Coronary artery (tissue), 2 donors: ENCODE measurements at regions not wholly inside any gene's neighbourhood (a gene's known extent, or its start where the extent isn't known, plus 50 kb on each side); places are given as distances from the start of the nearest gene placed in this dataset.

Experiments
- DNase-seq: peaks from one replicate; pipeline ENCODE4 v3.0.0-alpha.2; 2017; ENCODE audit warnings: low spot score
- H3K27ac ChIP-seq, 2 donors: fragments of 200-600 bp; sonication (generic); one replicate each; pipeline ENCODE4 v1.5.1; 2016 to 2019
- H3K4me3 ChIP-seq: fragments of 200-600 bp; sonication (generic); 2 replicates; pipeline ENCODE4 v1.5.1; 2016; ENCODE audit warnings: mild to moderate bottlenecking, moderate library complexity
- TF ChIP-seq, protein P1 (sequence below): fragments of 200-600 bp; sonication (generic); IDR thresholded peaks from one replicate; pipeline ENCODE4 v1.5.1; 2019; ENCODE audit warnings: antibody characterized with exemption

GRCh38 chr6:3625149-3625979 is 126.1 kb downstream of the PXDC1 start:
- DNase-seq = peak; percentile 49
- Histone ChIP-seq H3K27ac (no peak overlapping the region), H3K4me3 (no peak overlapping the region)
- TF ChIP-seq, protein P1, sequence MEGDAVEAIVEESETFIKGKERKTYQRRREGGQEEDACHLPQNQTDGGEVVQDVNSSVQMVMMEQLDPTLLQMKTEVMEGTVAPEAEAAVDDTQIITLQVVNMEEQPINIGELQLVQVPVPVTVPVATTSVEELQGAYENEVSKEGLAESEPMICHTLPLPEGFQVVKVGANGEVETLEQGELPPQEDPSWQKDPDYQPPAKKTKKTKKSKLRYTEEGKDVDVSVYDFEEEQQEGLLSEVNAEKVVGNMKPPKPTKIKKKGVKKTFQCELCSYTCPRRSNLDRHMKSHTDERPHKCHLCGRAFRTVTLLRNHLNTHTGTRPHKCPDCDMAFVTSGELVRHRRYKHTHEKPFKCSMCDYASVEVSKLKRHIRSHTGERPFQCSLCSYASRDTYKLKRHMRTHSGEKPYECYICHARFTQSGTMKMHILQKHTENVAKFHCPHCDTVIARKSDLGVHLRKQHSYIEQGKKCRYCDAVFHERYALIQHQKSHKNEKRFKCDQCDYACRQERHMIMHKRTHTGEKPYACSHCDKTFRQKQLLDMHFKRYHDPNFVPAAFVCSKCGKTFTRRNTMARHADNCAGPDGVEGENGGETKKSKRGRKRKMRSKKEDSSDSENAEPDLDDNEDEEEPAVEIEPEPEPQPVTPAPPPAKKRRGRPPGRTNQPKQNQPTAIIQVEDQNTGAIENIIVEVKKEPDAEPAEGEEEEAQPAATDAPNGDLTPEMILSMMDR = no peak

GRCh38 chr6:3624250-3625136 is 127.0 kb downstream of the PXDC1 start:
- no peak overlapping the region for H3K27ac ChIP-seq
- TF ChIP-seq, protein P1 = no peak
- peak; percentile 53 for DNase-seq
- no peak overlapping the region for H3K4me3 ChIP-seq

DNA sequence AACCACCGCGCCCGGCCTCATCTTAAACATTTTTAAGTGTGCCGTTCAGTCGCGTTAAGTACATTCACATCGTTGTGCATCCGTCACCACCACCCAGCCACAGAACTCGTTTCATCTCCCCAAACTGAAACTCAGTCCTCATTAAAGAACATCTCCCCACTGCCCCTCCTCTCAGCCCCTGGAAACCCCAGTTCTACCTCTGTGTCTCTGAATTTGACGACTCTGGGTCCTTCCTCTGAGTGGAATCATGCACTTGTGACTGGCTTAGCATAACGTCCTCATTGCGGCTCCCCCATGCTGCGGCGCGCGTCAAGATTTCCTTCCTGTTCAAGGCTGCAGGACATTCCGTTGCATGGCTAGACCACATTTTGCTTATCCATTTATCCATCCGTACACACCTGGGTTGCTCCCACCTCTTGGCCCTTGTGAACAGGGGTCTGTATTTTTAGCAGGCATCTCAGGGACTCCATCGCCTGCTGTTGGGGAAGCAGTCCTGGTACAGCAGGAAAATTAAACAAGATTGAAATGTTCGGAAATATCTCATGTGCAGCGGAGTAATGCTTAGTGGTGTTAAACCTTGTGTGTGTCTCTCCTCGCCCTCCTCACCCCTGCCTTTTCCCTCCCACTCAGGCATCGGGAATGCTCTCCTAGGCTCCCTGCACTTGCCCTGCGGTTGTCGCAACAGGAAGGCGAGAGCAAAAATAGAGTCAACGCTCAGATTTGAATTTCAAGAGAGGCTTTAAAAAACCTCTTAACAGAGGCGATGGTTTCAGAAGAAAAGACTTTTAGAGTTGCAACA is 127.9 kb downstream of the PXDC1 start:
- TF ChIP-seq, protein P1 = no peak
- DNase-seq = peak; percentile 41
- Histone ChIP-seq H3K27ac (no peak overlapping the region), H3K4me3 (no peak overlapping the region)

GRCh38 chr6:3621411-3621810 is 130.1 kb downstream of the PXDC1 start:
- Histone ChIP-seq H3K27ac (no peak overlapping the region), H3K4me3 (no peak overlapping the region)
- TF ChIP-seq, protein P1 = no peak
- DNase-seq = peak; percentile 21

- Histone ChIP-seq H3K27ac (no peak overlapping the region), H3K4me3 (no peak overlapping the region)
- TF ChIP-seq, protein P1 = no peak
- DNase-seq = peak; percentile 36
Measured at GRCh38 chr6:3620937-3621336, 130.6 kb downstream of the PXDC1 start.

GRCh38 chr6:3620389-3620788 is 131.1 kb downstream of the PXDC1 start:
- TF ChIP-seq, protein P1 = no peak
- no peak overlapping the region for H3K27ac ChIP-seq
- DNase-seq = peak; percentile 28
- H3K4me3 ChIP-seq = no peak overlapping the region
